Testis (tissue), 2 donors: ENCODE measurements at regions not wholly inside any gene's neighbourhood (a gene's known extent, or its start where the extent isn't known, plus 50 kb on each side); places are given as distances from the start of the nearest gene placed in this dataset.

Experiments used
- POLR2A ChIP-seq: fragments of 450-650 bp; IDR thresholded peaks from one replicate; pipeline ENCODE4 v1.6.1; 2017; ENCODE audit warnings: antibody characterized with exemption, mild to moderate bottlenecking, moderate library complexity
- TF ChIP-seq, protein P1 (sequence below), 3 experiments: fragments of 450-650 bp in 2 of 3; fragments of 200-600 bp in 1 of 3; sonication (generic) in 1 of 3; IDR thresholded peaks; one replicate each; pipeline ENCODE4 v1.5.1; 2016 to 2019; ENCODE audit warnings: antibody characterized with exemption in 3 of 3, mild to moderate bottlenecking in 2 of 3, moderate library complexity in 1 of 3

DNA sequence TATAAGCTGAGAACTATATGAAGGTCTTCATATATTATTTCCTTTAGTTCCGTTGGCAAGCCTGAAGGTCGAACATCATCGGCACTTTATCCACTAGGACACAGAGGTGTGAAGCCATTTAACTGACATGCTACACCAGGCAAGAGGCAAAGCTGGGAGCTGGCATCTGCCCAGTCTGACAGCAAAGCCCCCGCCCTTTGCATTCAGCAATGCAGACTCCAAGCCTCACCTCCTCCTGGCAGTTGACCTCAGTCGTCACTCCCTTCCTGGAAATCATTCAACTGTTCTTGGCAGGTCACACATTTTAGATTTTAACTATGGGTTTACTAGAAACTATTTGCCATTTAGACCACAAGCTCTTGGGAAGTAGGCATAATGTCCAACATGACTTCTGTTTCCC, 135.8 kb upstream of the FRG1 start:
- TF ChIP-seq, protein P1, sequence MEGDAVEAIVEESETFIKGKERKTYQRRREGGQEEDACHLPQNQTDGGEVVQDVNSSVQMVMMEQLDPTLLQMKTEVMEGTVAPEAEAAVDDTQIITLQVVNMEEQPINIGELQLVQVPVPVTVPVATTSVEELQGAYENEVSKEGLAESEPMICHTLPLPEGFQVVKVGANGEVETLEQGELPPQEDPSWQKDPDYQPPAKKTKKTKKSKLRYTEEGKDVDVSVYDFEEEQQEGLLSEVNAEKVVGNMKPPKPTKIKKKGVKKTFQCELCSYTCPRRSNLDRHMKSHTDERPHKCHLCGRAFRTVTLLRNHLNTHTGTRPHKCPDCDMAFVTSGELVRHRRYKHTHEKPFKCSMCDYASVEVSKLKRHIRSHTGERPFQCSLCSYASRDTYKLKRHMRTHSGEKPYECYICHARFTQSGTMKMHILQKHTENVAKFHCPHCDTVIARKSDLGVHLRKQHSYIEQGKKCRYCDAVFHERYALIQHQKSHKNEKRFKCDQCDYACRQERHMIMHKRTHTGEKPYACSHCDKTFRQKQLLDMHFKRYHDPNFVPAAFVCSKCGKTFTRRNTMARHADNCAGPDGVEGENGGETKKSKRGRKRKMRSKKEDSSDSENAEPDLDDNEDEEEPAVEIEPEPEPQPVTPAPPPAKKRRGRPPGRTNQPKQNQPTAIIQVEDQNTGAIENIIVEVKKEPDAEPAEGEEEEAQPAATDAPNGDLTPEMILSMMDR (IDR thresholded peaks at IDR 0.05) = no peak
- TF ChIP-seq POLR2A = no peak
